Adrenal gland (tissue), 9 donors: ENCODE measurements at regions not wholly inside any gene's neighbourhood (a gene's known extent, or its start where the extent isn't known, plus 50 kb on each side); places are given as distances from the start of the nearest gene placed in this dataset.

Source experiments
- DNase-seq, 7 donors: peaks; one replicate each; pipeline ENCODE4 v3.0.0-alpha.2; 2019 to 2020
- H3K27ac ChIP-seq, 5 donors: fragments of 200-600 bp; sonication (generic) in 4 of 5; 1 replicate in 3 of 5; 2 replicates in 2 of 5; pipeline versions ENCODE4 v1.5.1 to v1.8.0; 2016 to 2020; ENCODE audit warnings: mild to moderate bottlenecking in 1 of 5
- H3K27me3 ChIP-seq: fragments of 200-600 bp; 2 replicates; pipeline ENCODE4 v1.8.0; 2021
- H3K36me3 ChIP-seq, 2 donors: fragments of 200-600 bp; replicated peaks in 1 of 2; 1 replicate in 1 of 2; 2 replicates in 1 of 2; pipeline versions ENCODE4 v1.5.1 to v1.8.0; 2018 to 2022
- H3K4me1 ChIP-seq, 2 donors: fragments of 200-600 bp; replicated peaks in 1 of 2; 1 replicate in 1 of 2; 2 replicates in 1 of 2; pipeline versions ENCODE4 v1.5.1 to v1.8.0; 2018 to 2021
- H3K4me3 ChIP-seq, 4 donors: fragments of 200-600 bp; sonication (generic) in 3 of 4; one replicate each; pipeline ENCODE4 v1.5.1; 2016 to 2018
- H3K9me3 ChIP-seq, 3 donors: fragments of 200-600 bp; sonication (generic) in 1 of 3; replicated peaks in 1 of 3; 1 replicate in 2 of 3; 2 replicates in 1 of 3; pipeline versions ENCODE4 v1.5.1 to v1.8.0; 2016 to 2021
- CTCF ChIP-seq, 6 experiments: fragments of 450-650 bp in 4 of 6; fragments of 200-600 bp in 2 of 6; sonication (generic) in 1 of 6; IDR thresholded peaks; 1 replicate in 5 of 6; 2 replicates in 1 of 6; pipeline versions ENCODE4 v1.5.1 to v1.8.0; 2016 to 2021; ENCODE audit warnings: antibody characterized with exemption in 6 of 6, mild to moderate bottlenecking in 2 of 6, moderate library complexity in 1 of 6
- POLR2A ChIP-seq, 2 donors: fragments of 450-650 bp; IDR thresholded peaks; one replicate each; pipeline ENCODE4 v1.6.1; 2017; ENCODE audit warnings: antibody characterized with exemption in 2 of 2, mild to moderate bottlenecking in 2 of 2, moderate library complexity in 1 of 2
- WGBS, 4 donors: extraction: QIAGEN DNeasy Blood & Tissue Kit in 2 of 4; methylation state at CpG; one replicate each; pipeline versions ENCODE4 v1.1.5 to v1.1.7; 2013 to 2017; 5-methylcytosine and 5-hydroxymethylcytosine counted together
- intact Hi-C, 2 donors: fragments of 100-400 bp; cut with DNase I; formaldehyde crosslinking; loops; one replicate each; pipeline versions ENCODE4 v1.14.1 to v1.15.0; 2022 to 2023
- donor health status: healthy with polysubstance abuse.
- donor health status: Bipolar disorder and iron deficiency.
- donor health status: DM: yes; HTN: yes; CAD: no.
- donor health status: DM: no; HTN: no; CAD: no.
- donor health status: DM: no; HTN: no; CAD: no.

GRCh38 chr3:148246291-148246923, 451.3 kb upstream of the AGTR1 start:
- Histone ChIP-seq H3K27ac (no peak overlapping the region), H3K4me3 (no peak overlapping the region), H3K4me1 (no peaks in the 10 kb centered on the region), H3K36me3 (no peaks in the 10 kb centered on the region), H3K27me3 (no peaks in the 10 kb centered on the region), H3K9me3 (no peaks in the 10 kb centered on the region)
- 43 to 58% (median 54%) methylated on average over 3 of the region's 3 CpGs for WGBS, 4 donors
- TF ChIP-seq CTCF (IDR thresholded peaks at IDR 0.05) (no peak), POLR2A (IDR thresholded peaks at IDR 0.05) (no peak)
- intact Hi-C loops: no loop called here
- no peak for DNase-seq

- TF ChIP-seq POLR2A (IDR thresholded peaks at IDR 0.05) (no peak), CTCF (IDR thresholded peaks at IDR 0.05) (no peak)
- H3K36me3 ChIP-seq: no peaks in the 10 kb centered on the region
- intact Hi-C loops: no loop called here
- no peak overlapping the region for H3K4me3 ChIP-seq
- H3K27me3 ChIP-seq: no peaks in the 10 kb centered on the region
- 84 to 95% (median 89%) methylated on average over 2 of the region's 2 CpGs for WGBS, 4 donors
- no peaks in the 10 kb centered on the region for H3K4me1 ChIP-seq
- no peaks in the 10 kb centered on the region for H3K9me3 ChIP-seq
- no peak overlapping the region for H3K27ac ChIP-seq
- DNase-seq: no peak
Observed at GRCh38 chr3:148253713-148254112, 444.0 kb upstream of the AGTR1 start.

- no peak for TF ChIP-seq POLR2A (IDR thresholded peaks at IDR 0.05)
- TF ChIP-seq CTCF (IDR thresholded peaks at IDR 0.05): no peak
- intact Hi-C loops: no loop called here
- H3K4me3 ChIP-seq: no peak overlapping the region
- H3K9me3 ChIP-seq: no peaks in the 10 kb centered on the region
- H3K4me1 ChIP-seq: no peaks in the 10 kb centered on the region
- WGBS, 4 donors: 88 to 97% (median 89%) methylated on average over 2 of the region's 2 CpGs
- no peak overlapping the region for H3K27ac ChIP-seq
- DNase-seq: no peak
- no peaks in the 10 kb centered on the region for H3K27me3 ChIP-seq
- H3K36me3 ChIP-seq: no peaks in the 10 kb centered on the region
Observed at GRCh38 chr3:148254402-148254801, 443.3 kb upstream of the AGTR1 start.

GRCh38 chr3:148255981-148256969, 441.4 kb upstream of the AGTR1 start:
- no peaks in the 10 kb centered on the region for H3K27me3 ChIP-seq
- no peaks in the 10 kb centered on the region for H3K4me1 ChIP-seq
- H3K36me3 ChIP-seq: no peaks in the 10 kb centered on the region
- DNase-seq: no peak
- intact Hi-C loops: no loop called here
- no peaks in the 10 kb centered on the region for H3K9me3 ChIP-seq
- TF ChIP-seq CTCF (IDR thresholded peaks at IDR 0.05) (no peak), POLR2A (IDR thresholded peaks at IDR 0.05) (no peak)
- 79 to 84% (median 83%) methylated on average over 6 of the region's 6 CpGs for WGBS, 4 donors
- no peak overlapping the region for H3K27ac ChIP-seq
- H3K4me3 ChIP-seq: no peak overlapping the region
